ENCODE measurements at regions not wholly inside any gene's neighbourhood (a gene's known extent, or its start where the extent isn't known, plus 50 kb on each side); places are given as distances from the start of the nearest gene placed in this dataset.

DNA sequence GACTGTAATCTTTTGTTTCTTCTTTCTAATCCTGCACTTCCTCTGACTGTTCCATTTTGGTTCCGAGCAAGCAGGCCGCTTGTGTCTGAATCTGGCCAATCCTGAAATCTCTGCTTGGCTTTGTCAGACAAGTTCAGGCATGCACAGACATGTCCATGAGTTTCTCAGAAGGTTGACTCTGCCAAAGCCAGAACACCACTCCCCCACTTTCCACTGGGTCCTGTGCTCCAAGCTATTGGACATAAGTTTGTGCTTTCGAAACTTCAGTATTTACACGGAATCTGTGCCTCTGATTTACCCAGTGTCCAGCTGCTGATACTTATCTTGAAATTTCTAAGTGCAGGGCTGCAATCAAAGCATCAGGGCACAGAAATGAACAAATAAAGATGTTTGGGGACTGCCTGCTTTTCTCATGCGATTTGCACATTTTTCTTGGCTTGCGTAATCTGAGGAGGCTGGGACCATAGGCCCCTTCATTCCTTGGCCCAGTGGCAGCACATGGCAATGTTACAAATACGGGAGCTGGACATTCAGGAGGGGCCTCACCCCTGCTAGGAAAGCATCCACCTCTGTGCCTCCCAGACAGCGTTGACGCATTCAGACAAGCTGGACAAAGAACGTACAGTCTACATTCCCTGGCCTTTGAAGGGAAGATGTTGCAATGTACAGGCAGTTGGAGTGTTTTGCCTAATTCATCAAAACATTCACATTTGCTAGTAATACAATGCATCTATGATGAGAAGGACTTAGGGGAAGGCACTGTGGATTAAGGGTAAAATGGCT, 209.2 kb upstream of the PAPPA start:
- TF ChIP-seq POLR2A (IDR thresholded peaks at IDR 0.05) (no peak), POLR2AphosphoS5 (IDR thresholded peaks at IDR 0.05) (peak; percentile 78 to 90)

Data from upper lobe of left lung (tissue), 4 donors.